H1 (cell line): ENCODE measurements at regions not wholly inside any gene's neighbourhood (a gene's known extent, or its start where the extent isn't known, plus 50 kb on each side); places are given as distances from the start of the nearest gene placed in this dataset.

Source experiments
- BRCA1 ChIP-seq: IDR thresholded peaks from 2 replicates; pipeline ENCODE4 v1.6.1; 2012; ENCODE audit warnings: low read depth, low read length, improper control_type of control experiment
- FOSL1 ChIP-seq: IDR thresholded peaks from 2 replicates; pipeline ENCODE4 v1.6.1; 2011; ENCODE audit warnings: mild to moderate bottlenecking, low read depth, low read length, moderate library complexity; ENCODE audit not compliant: insufficient read depth
- KDM4A ChIP-seq: IDR thresholded peaks from one replicate; pipeline ENCODE4 v1.7.1; 2012; ENCODE audit warnings: low read depth, mild to moderate bottlenecking, moderate library complexity, low read length, inconsistent platforms; ENCODE audit not compliant: severe bottlenecking
- POU5F1 ChIP-seq: IDR thresholded peaks from 2 replicates; pipeline ENCODE4 v1.6.1; 2011; ENCODE audit warnings: low read depth, mild to moderate bottlenecking, low read length, moderate library complexity
- TF ChIP-seq, protein P1 (sequence below): IDR thresholded peaks from 2 replicates; pipeline ENCODE4 v1.6.1; 2012; ENCODE audit warnings: inconsistent platforms

DNA sequence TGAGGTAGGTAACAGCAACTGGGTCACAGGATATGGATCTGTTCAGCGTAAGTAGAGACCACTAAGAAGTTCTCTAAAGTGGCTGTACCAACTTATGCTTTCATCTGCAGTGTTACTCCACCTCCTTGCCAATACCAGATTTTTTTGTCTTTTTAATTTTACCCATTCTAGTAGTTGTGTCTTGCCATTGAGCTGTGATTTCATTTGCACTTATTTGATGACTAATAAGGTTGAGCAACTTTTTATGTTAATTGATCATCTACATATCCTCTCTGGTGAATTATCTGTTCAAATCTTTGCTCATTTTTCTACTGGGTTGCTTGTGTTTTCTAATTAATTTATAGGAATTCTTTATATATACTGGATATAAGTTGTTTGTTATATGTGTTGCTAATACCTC, 82.9 kb downstream of the OGFRL1 start (continued):
- TF ChIP-seq, protein P1, sequence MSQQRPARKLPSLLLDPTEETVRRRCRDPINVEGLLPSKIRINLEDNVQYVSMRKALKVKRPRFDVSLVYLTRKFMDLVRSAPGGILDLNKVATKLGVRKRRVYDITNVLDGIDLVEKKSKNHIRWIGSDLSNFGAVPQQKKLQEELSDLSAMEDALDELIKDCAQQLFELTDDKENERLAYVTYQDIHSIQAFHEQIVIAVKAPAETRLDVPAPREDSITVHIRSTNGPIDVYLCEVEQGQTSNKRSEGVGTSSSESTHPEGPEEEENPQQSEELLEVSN = no peak
- TF ChIP-seq FOSL1 (no peak), BRCA1 (no peak), KDM4A (no peak), POU5F1 (no peak)
